Prostate gland (tissue), 2 donors: ENCODE measurements at regions not wholly inside any gene's neighbourhood (a gene's known extent, or its start where the extent isn't known, plus 50 kb on each side); places are given as distances from the start of the nearest gene placed in this dataset.

Experiments used
- CTCF ChIP-seq, 4 experiments: fragments of 200-600 bp in 2 of 4; fragments of 450-650 bp in 2 of 4; sonication (generic) in 2 of 4; IDR thresholded peaks; 1 replicate in 3 of 4; 2 replicates in 1 of 4; pipeline ENCODE4 v1.5.1; 2016 to 2019; ENCODE audit warnings: antibody characterized with exemption in 4 of 4, mild to moderate bottlenecking in 2 of 4, moderate library complexity in 2 of 4
- POLR2A ChIP-seq: fragments of 450-650 bp; IDR thresholded peaks from one replicate; pipeline ENCODE4 v1.6.1; 2016; ENCODE audit warnings: antibody characterized with exemption, mild to moderate bottlenecking
- POLR2AphosphoS5 ChIP-seq: sonication (generic); formaldehyde crosslinking; IDR thresholded peaks from one replicate; pipeline ENCODE4 v1.6.1; 2017; ENCODE audit warnings: antibody characterized with exemption

- no peak for TF ChIP-seq CTCF (IDR thresholded peaks at IDR 0.05)
- no peak for TF ChIP-seq POLR2A
- TF ChIP-seq POLR2AphosphoS5: no peak
Observed at GRCh38 chr3:23654571-23654970, 151.2 kb upstream of the UBE2E1 start.
